ENCODE measurements at regions not wholly inside any gene's neighbourhood (a gene's known extent, or its start where the extent isn't known, plus 50 kb on each side); places are given as distances from the start of the nearest gene placed in this dataset.

GRCh38 chr3:101950510-101950909 is 101.2 kb downstream of the NFKBIZ start:
- TF ChIP-seq CTCF (IDR thresholded peaks at IDR 0.05) = no peak
- no peak for TF ChIP-seq ZFX (IDR thresholded peaks at IDR 0.05; ENCODE audit: borderline replicate concordance)
